SU-DHL-6 (cell line): ENCODE measurements at regions not wholly inside any gene's neighbourhood (a gene's known extent, or its start where the extent isn't known, plus 50 kb on each side); places are given as distances from the start of the nearest gene placed in this dataset.

ENCODE experiments used
- CTCF ChIP-seq: fragments of 200-600 bp; sonication (generic); IDR thresholded peaks from one replicate; pipeline ENCODE4 v1.5.1; 2017; ENCODE audit warnings: antibody characterized with exemption, mild to moderate bottlenecking, low read length, moderate library complexity; ENCODE audit not compliant: insufficient read depth, poor library complexity, severe bottlenecking
- EZH2phosphoT487 ChIP-seq: fragments of 200-600 bp; sonication (generic), shearing (Covaris generic); conservative IDR thresholded peaks from 2 replicates; pipeline ENCODE4 v1.6.1; 2018; ENCODE audit warnings: mild to moderate bottlenecking, antibody characterized with exemption, low read length, moderate library complexity, mixed read lengths

- no peak for TF ChIP-seq CTCF
- TF ChIP-seq EZH2phosphoT487: no peak
These were observed 60.1 kb upstream of the PPM1H start for GRCh38 chr12:62995097-62995496.
